Esophagus muscularis mucosa (tissue), 4 donors: ENCODE measurements at regions not wholly inside any gene's neighbourhood (a gene's known extent, or its start where the extent isn't known, plus 50 kb on each side); places are given as distances from the start of the nearest gene placed in this dataset.

Experiments
- CTCF ChIP-seq, 3 experiments: fragments of 200-600 bp in 2 of 3; fragments of 450-650 bp in 1 of 3; sonication (generic) in 2 of 3; IDR thresholded peaks; one replicate each; pipeline ENCODE4 v1.5.1; 2017 to 2019; ENCODE audit warnings: antibody characterized with exemption in 3 of 3, mild to moderate bottlenecking in 2 of 3, moderate library complexity in 1 of 3
- EP300 ChIP-seq: sonication (generic); formaldehyde crosslinking; IDR thresholded peaks from one replicate; pipeline ENCODE4 v1.6.1; 2017; ENCODE audit warnings: antibody characterized with exemption
- POLR2A ChIP-seq: fragments of 450-650 bp; IDR thresholded peaks from one replicate; pipeline ENCODE4 v1.6.1; 2017; ENCODE audit warnings: antibody characterized with exemption, moderate library complexity, mild to moderate bottlenecking, low read depth
- POLR2AphosphoS5 ChIP-seq, 2 donors: sonication (generic); formaldehyde crosslinking; IDR thresholded peaks; one replicate each; pipeline ENCODE4 v1.6.1; 2017; ENCODE audit warnings: antibody characterized with exemption in 2 of 2

- no peak for TF ChIP-seq CTCF (IDR thresholded peaks at IDR 0.05)
- TF ChIP-seq POLR2AphosphoS5 (IDR thresholded peaks at IDR 0.05): no peak
- TF ChIP-seq POLR2A: no peak
- no peak for TF ChIP-seq EP300
These were observed 1210.1 kb upstream of the TENM4 start for GRCh38 chr11:80650966-80651365.
